ENCODE measurements at regions not wholly inside any gene's neighbourhood (a gene's known extent, or its start where the extent isn't known, plus 50 kb on each side); places are given as distances from the start of the nearest gene placed in this dataset.
"Not testable (repeated sequence)": the region's sequence is repeated elsewhere in the genome, so short reads cannot be mapped to it uniquely, and the experiment has no call there.

DNA sequence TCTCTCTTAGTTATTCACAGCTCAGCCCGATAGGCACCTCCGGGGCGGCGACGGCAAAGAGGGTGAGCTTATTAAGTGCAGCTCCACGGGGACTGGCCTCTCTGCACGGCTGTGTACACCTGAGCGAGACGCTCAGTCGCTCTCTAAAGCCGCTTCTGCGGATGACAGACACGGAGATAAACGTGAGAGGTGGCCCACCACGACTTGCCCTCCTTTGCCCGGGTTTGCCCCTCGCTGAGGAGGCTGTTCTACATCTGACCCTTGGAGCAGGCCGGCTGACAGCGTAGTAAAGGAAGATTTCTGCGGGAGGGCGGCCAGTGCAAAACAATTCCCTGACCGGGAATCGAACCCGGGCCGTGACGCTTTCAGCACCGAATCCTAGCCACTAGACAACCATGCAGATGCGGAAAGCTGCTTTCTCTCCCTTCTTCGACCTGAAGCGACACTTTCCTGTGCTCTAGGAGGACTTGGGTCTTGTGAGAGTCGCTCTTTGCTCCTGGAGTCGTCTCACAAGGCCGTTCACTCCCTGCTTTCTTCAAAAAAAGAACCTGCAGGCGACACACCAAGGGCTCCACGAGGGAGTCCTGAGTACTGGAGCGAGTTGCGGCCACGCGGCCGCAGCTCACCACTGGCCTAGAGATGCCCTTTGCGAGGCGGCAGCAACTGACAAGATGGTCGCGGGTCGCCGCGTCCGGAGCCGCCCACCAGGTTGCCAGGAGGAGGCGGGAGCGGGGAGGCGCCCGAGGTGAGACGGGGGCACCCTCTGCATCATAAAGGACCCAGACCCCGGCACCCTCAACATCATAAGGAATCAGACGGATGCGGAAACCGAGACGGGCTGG, 119.9 kb downstream of the PPIAL4A start:
- not testable (repeated sequence) for H3K36me3 Mint-ChIP-seq (ENCODE audit: insufficient read depth in 1 of 3, low read depth in 3 of 3); H3K9me3 Mint-ChIP-seq; H3K23ac ChIP-seq (ENCODE audit: insufficient read length, low read depth, low read length); H3K14ac ChIP-seq (ENCODE audit: insufficient read depth, low read length); H4K20me1 ChIP-seq (ENCODE audit: control insufficient read depth, insufficient read depth, insufficient read length); H2AFZ ChIP-seq (ENCODE audit: low read length); H3K79me2 ChIP-seq (ENCODE audit: insufficient read depth, low read length); H3K27me3 ChIP-seq (ENCODE audit: insufficient read depth, low read length); H3K27ac ChIP-seq (ENCODE audit: insufficient read length, low read depth, low read length); H3K9ac ChIP-seq (ENCODE audit: extremely low read depth, insufficient read length, low read length); H3K18ac ChIP-seq (ENCODE audit: insufficient read length, low read depth, low read length); H3K23me2 ChIP-seq (ENCODE audit: insufficient read length, low read depth, low read length, poor library complexity, severe bottlenecking); H2BK12ac ChIP-seq (ENCODE audit: insufficient read length, low read depth, low read length); H2BK5ac ChIP-seq (ENCODE audit: insufficient read length, low read length); H2BK120ac ChIP-seq (ENCODE audit: low read depth, low read length, poor library complexity, severe bottlenecking); H2AK5ac ChIP-seq (ENCODE audit: insufficient read length, low read length); H3K27ac Mint-ChIP-seq; H2BK15ac ChIP-seq (ENCODE audit: low read depth, low read length); H4K8ac ChIP-seq (replicated peaks; ENCODE audit: insufficient read length, low read depth, low read length); H3K79me1 ChIP-seq (ENCODE audit: insufficient read depth, low read depth, low read length, poor library complexity, severe bottlenecking); H3K4me1 ChIP-seq (ENCODE audit: insufficient read depth, low read length); H3K4ac ChIP-seq (ENCODE audit: low read depth, low read length); H3T11ph ChIP-seq (ENCODE audit: low read length); H4K91ac ChIP-seq (ENCODE audit: insufficient read length, low read depth, low read length); H2BK20ac ChIP-seq (ENCODE audit: low read depth, low read length, poor library complexity, severe bottlenecking); H3K27me3 Mint-ChIP-seq (ENCODE audit: low read depth); H3K56ac ChIP-seq (ENCODE audit: insufficient read length, low read depth, low read length); H4K5ac ChIP-seq (ENCODE audit: insufficient read length, low read depth, low read length); H3K4me1 Mint-ChIP-seq; H3K9me3 ChIP-seq (ENCODE audit: control insufficient read depth, low read depth, low read length)
- H3K4me3 Mint-ChIP-seq, result peak overlapping the region; percentile 57 to 84
- H3K4me2 ChIP-seq (ENCODE audit: insufficient read depth, insufficient read length, low read length), result peak overlapping the region; percentile 60
- WGBS (ENCODE audit: extremely low coverage, insufficient read length, low lambda C conversion rate), result no CpG with 5 or more reads among the region's 59 CpGs
- peak; percentile 27 for DNase-seq

DNA sequence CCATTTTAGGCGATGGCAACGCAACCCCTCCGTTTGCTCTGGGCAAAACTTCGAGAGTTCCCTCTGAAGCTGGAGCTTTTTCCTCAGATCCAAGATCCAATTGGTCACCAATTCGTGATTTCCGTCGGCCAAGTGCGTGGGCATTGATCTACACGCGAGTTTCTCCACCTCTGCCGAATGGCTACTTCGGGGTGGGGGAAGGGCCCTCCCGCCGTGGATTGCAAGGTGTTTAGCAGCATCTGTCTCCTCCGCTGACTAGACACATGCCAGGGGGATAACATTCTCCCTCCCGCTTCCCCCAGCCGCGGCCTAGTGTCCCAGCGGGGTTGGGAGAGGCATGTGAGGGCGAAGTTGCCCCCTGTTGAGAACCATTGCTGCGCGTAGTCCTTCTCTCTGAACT, 120.6 kb downstream of the PPIAL4A start:
- not testable (repeated sequence) for H2BK12ac ChIP-seq (ENCODE audit: insufficient read length, low read depth, low read length); H3K27ac ChIP-seq (ENCODE audit: insufficient read length, low read depth, low read length); H3K9me3 ChIP-seq (ENCODE audit: control insufficient read depth, low read depth, low read length); H3K18ac ChIP-seq (ENCODE audit: insufficient read length, low read depth, low read length); H2BK20ac ChIP-seq (ENCODE audit: low read depth, low read length, poor library complexity, severe bottlenecking); H3K23me2 ChIP-seq (ENCODE audit: insufficient read length, low read depth, low read length, poor library complexity, severe bottlenecking); H2BK15ac ChIP-seq (ENCODE audit: low read depth, low read length); H2AK5ac ChIP-seq (ENCODE audit: insufficient read length, low read length); H3K14ac ChIP-seq (ENCODE audit: insufficient read depth, low read length); H3K9me3 Mint-ChIP-seq; H3K36me3 Mint-ChIP-seq (ENCODE audit: insufficient read depth in 1 of 3, low read depth in 3 of 3); H3T11ph ChIP-seq (ENCODE audit: low read length); H3K4me1 Mint-ChIP-seq; H3K4me3 Mint-ChIP-seq; H3K79me2 ChIP-seq (ENCODE audit: insufficient read depth, low read length); H3K4me2 ChIP-seq (ENCODE audit: insufficient read depth, insufficient read length, low read length); H4K8ac ChIP-seq (replicated peaks; ENCODE audit: insufficient read length, low read depth, low read length); H2AFZ ChIP-seq (ENCODE audit: low read length); H3K9ac ChIP-seq (ENCODE audit: extremely low read depth, insufficient read length, low read length); H3K23ac ChIP-seq (ENCODE audit: insufficient read length, low read depth, low read length); H3K56ac ChIP-seq (ENCODE audit: insufficient read length, low read depth, low read length); H3K79me1 ChIP-seq (ENCODE audit: insufficient read depth, low read depth, low read length, poor library complexity, severe bottlenecking); H3K27me3 ChIP-seq (ENCODE audit: insufficient read depth, low read length); H4K91ac ChIP-seq (ENCODE audit: insufficient read length, low read depth, low read length); H4K20me1 ChIP-seq (ENCODE audit: control insufficient read depth, insufficient read depth, insufficient read length); H3K4ac ChIP-seq (ENCODE audit: low read depth, low read length); H3K27me3 Mint-ChIP-seq (ENCODE audit: low read depth); H4K5ac ChIP-seq (ENCODE audit: insufficient read length, low read depth, low read length); DNase-seq; H2BK5ac ChIP-seq (ENCODE audit: insufficient read length, low read length); H3K4me1 ChIP-seq (ENCODE audit: insufficient read depth, low read length); H3K27ac Mint-ChIP-seq; H2BK120ac ChIP-seq (ENCODE audit: low read depth, low read length, poor library complexity, severe bottlenecking)
- no CpG with 5 or more reads among the region's 22 CpGs for WGBS (ENCODE audit: extremely low coverage, insufficient read length, low lambda C conversion rate)
